Lung (tissue), 11 donors: ENCODE measurements at regions not wholly inside any gene's neighbourhood (a gene's known extent, or its start where the extent isn't known, plus 50 kb on each side); places are given as distances from the start of the nearest gene placed in this dataset.

ENCODE experiments used
- ATAC-seq: fragments of 200-7000 bp; cut with Tn5 transposase; one replicate; pipeline ENCODE4 v1.9.1; 2020; ENCODE audit warnings: moderate number of reproducible peaks; ENCODE audit not compliant: insufficient read depth, low FRiP score
- DNase-seq, 3 donors: peaks; one replicate each; pipeline ENCODE4 v3.0.0-alpha.2; 2013 to 2017
- H3K27ac ChIP-seq, 2 donors: one replicate each; pipeline ENCODE4 v1.5.1; 2013; ENCODE audit warnings: mild to moderate bottlenecking in 2 of 2, moderate library complexity in 2 of 2, control low read depth in 1 of 2, inconsistent platforms in 1 of 2, low read depth in 1 of 2, low read length in 1 of 2
- H3K27me3 ChIP-seq, 3 donors: one replicate each; pipeline ENCODE4 v1.5.1; 2013; ENCODE audit warnings: low read length in 2 of 3; ENCODE audit not compliant: control insufficient read depth in 3 of 3, insufficient read depth in 3 of 3
- H3K36me3 ChIP-seq, 4 donors: one replicate each; pipeline ENCODE4 v1.5.1; 2013; ENCODE audit warnings: low read length in 4 of 4, mild to moderate bottlenecking in 1 of 4, moderate library complexity in 1 of 4; ENCODE audit not compliant: control insufficient read depth in 4 of 4, insufficient read depth in 4 of 4
- H3K4me1 ChIP-seq, 5 donors: one replicate each; pipeline ENCODE4 v1.5.1; 2013; ENCODE audit warnings: low read length in 5 of 5, mild to moderate bottlenecking in 2 of 5, moderate library complexity in 1 of 5; ENCODE audit not compliant: control insufficient read depth in 5 of 5, insufficient read depth in 5 of 5
- H3K4me3 ChIP-seq: one replicate; pipeline ENCODE4 v1.5.1; 2013; ENCODE audit warnings: mild to moderate bottlenecking, control low read depth, moderate library complexity
- H3K9ac ChIP-seq, 2 donors: one replicate each; pipeline ENCODE4 v1.5.1; 2013; ENCODE audit warnings: low read length in 2 of 2, control low read depth in 1 of 2; ENCODE audit not compliant: insufficient read depth in 1 of 2
- H3K9me3 ChIP-seq, 4 donors: one replicate each; pipeline ENCODE4 v1.5.1; 2013; ENCODE audit warnings: low read length in 3 of 4, mild to moderate bottlenecking in 1 of 4, moderate library complexity in 1 of 4; ENCODE audit not compliant: control insufficient read depth in 4 of 4, insufficient read depth in 3 of 4
- WGBS, 2 donors: extraction: QIAGEN DNeasy Blood & Tissue Kit; methylation state at CpG; one replicate each; pipeline ENCODE4 v1.1.7; 2013; 5-methylcytosine and 5-hydroxymethylcytosine counted together
- TF ChIP-seq, protein P1 (sequence below): IDR thresholded peaks from 2 replicates; pipeline ENCODE4 v1.5.1; 2012; ENCODE audit warnings: mild to moderate bottlenecking; ENCODE audit errors: control extremely low read depth, extremely low read depth
- donor health status: control.
- donor health status: control.
- donor health status: Bipolar disorder and iron deficiency.
- donor health status: healthy.
- donor health status: DM: yes; HTN: yes; CAD: no.

DNA sequence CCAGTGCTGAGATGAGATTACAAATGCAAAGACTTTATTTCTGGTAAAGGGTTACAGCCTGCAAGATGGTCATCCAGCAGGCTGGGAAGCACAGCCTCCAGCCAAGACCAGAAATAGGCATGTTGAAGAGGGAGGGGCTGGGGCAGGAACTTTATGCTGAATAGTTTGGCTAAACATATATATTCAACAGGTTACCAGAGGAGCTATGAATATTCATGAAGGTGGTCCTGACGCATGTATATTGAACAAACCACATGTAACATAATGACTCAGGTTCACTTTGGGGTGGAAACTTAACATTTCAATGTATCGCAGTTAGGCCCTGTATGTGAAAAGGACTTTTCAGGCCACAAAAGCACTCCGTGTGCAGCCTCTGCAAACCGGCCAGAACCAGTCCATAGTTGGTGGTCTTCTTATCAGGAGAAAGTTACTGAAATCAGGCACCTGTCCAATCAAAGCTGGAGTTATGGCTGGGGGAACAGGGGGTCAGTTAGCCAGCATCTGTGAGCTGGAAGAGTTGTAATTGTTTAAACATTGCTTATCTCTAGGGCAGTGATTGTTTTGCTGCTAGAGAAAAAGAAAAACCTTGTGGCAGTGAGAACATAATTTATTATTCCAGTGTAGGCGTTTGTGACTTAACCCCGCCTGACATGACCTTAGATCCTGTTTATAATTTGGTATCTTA is 372.9 kb upstream of the AUTS2 start:
- DNase-seq (peak in 1 of 3 donors; percentile 29), ATAC-seq (no peak)
- no peak overlapping the region for H3K4me3 ChIP-seq
- H3K9ac ChIP-seq: no peak overlapping the region
- peaks cover 0 to 2% (median 0%) of the 10 kb centered on the region in 5 donors for H3K4me1 ChIP-seq
- H3K36me3 ChIP-seq: no peaks in the 10 kb centered on the region
- TF ChIP-seq, protein P1, sequence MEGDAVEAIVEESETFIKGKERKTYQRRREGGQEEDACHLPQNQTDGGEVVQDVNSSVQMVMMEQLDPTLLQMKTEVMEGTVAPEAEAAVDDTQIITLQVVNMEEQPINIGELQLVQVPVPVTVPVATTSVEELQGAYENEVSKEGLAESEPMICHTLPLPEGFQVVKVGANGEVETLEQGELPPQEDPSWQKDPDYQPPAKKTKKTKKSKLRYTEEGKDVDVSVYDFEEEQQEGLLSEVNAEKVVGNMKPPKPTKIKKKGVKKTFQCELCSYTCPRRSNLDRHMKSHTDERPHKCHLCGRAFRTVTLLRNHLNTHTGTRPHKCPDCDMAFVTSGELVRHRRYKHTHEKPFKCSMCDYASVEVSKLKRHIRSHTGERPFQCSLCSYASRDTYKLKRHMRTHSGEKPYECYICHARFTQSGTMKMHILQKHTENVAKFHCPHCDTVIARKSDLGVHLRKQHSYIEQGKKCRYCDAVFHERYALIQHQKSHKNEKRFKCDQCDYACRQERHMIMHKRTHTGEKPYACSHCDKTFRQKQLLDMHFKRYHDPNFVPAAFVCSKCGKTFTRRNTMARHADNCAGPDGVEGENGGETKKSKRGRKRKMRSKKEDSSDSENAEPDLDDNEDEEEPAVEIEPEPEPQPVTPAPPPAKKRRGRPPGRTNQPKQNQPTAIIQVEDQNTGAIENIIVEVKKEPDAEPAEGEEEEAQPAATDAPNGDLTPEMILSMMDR: no peak
- no peaks in the 10 kb centered on the region for H3K27me3 ChIP-seq
- no peaks in the 10 kb centered on the region for H3K9me3 ChIP-seq
- 70 to 84% methylated on average over 6 of the region's 6 CpGs for WGBS, 2 donors
- no peak overlapping the region for H3K27ac ChIP-seq

DNA sequence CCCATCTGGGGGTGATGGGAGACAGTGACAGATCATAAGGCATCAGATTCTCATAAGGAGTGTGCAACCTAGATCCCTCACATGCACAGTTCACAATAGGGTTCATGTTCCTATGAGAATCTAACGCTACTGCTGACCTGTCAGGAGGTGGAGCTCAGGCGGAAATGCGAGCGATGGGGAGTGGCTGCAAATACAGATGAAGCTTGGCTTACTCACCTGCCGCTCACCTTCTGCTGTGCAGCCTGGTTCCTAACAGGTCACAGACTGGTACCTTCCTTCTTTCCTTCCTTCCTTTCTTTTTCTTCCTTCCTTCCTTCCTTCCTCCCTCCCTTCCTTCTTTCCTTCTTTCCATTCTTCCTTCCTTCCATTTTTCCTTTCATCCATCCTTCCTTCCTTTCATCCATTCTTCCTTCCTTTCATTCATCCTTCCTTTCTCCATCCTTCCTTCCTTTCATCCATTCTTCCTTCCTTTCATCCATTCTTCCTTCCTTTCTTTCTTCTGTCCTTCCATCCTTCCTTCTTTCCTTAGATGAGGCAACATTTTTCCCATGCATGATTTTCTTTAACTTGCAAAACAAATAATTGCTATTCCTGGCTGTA is 370.0 kb upstream of the AUTS2 start:
- DNase-seq: no peak
- Histone ChIP-seq H3K9ac (no peak overlapping the region), H3K27me3 (peaks cover 0 to 11% (median 9%) of the 10 kb centered on the region in 3 donors), H3K4me1 (peaks cover 0 to 2% (median 0%) of the 10 kb centered on the region in 5 donors), H3K9me3 (no peaks in the 10 kb centered on the region), H3K4me3 (no peak overlapping the region), H3K36me3 (no peaks in the 10 kb centered on the region), H3K27ac (no peak overlapping the region)
- ATAC-seq: no peak
- WGBS, 2 donors: 84 to 97% methylated on average over 5 of the region's 5 CpGs
- TF ChIP-seq, protein P1: no peak

DNA sequence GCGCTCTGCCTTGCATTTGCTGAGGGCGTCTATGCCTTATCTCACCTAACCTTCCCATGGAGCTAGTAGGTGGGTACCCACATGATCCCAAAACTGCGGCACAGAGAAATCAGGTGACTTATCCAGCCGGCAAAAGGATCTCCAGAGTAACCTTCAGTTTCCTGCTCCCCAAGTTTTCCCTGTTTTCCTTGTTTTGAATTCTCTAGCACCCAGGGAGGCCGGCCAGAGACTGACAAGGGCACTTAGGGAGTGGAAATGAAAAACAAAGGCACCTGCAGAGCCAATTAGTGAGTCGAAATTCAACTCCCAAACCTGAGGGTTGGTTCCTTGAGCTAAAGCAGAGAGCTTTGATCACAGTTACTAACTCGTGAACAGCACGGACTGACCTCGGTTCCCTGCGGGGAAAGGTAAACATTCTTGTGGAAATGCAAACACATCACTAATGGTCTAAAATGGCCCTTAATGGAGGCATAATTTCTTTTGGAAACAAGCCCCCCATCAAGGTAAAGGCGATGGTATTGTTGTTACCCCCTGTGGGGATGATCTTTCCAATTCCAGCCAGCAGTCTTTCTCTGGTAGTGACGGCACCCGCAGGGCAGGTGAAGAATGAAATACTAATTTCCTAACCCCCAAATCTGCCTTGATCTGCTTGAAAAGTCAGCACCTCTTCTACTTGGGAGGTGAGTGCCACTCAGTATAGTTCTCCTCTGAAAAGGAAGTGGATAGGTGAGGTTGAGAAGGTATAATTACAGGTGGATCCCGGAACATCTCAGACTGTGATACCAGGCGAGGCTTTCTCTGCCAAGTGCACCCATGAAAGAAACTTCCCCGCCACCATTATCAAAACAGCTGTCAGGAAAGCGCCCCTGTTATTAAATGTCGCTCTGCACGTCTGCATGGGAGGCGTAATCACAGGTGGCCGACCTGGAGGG is 365.6 kb upstream of the AUTS2 start:
- Histone ChIP-seq H3K9ac (no peak overlapping the region), H3K9me3 (peaks cover 0 to under 1% (median 0%) of the 10 kb centered on the region in 4 donors), H3K4me1 (peaks cover 0 to 12% (median 4%) of the 10 kb centered on the region in 5 donors), H3K27me3 (peaks cover 0 to 26% (median 20%) of the 10 kb centered on the region in 3 donors), H3K36me3 (no peaks in the 10 kb centered on the region), H3K27ac (no peak overlapping the region), H3K4me3 (no peak overlapping the region)
- peak in 1 of 3 donors; percentile 23 for DNase-seq
- TF ChIP-seq, protein P1: no peak
- no peak for ATAC-seq
- WGBS, 2 donors: 47 to 48% methylated on average over 21 of the region's 21 CpGs
